Aorta (tissue), 5 donors: ENCODE measurements at regions not wholly inside any gene's neighbourhood (a gene's known extent, or its start where the extent isn't known, plus 50 kb on each side); places are given as distances from the start of the nearest gene placed in this dataset.

Source experiments
- ATAC-seq: fragments of 200-7000 bp; cut with Tn5 transposase; one replicate; pipeline ENCODE4 v1.9.1; 2022; ENCODE audit warnings: moderate library complexity; ENCODE audit not compliant: low FRiP score
- DNase-seq, 2 donors: peaks; one replicate each; pipeline ENCODE4 v3.0.0-alpha.2; 2020
- H3K27ac ChIP-seq, 2 donors: one replicate each; pipeline ENCODE4 v1.5.1; 2013; ENCODE audit warnings: low read length in 2 of 2, mild to moderate bottlenecking in 2 of 2, moderate library complexity in 2 of 2, control low read depth in 1 of 2, inconsistent platforms in 1 of 2, low read depth in 1 of 2
- H3K27me3 ChIP-seq, 2 donors: one replicate each; pipeline ENCODE4 v1.6.1; 2013; ENCODE audit warnings: control low read depth in 1 of 2, low read length in 1 of 2, mild to moderate bottlenecking in 1 of 2, moderate library complexity in 1 of 2; ENCODE audit not compliant: insufficient read depth in 2 of 2, control insufficient read depth in 1 of 2
- H3K36me3 ChIP-seq, 2 donors: one replicate each; pipeline ENCODE4 v1.6.1; 2013; ENCODE audit warnings: control low read depth in 1 of 2, low read length in 1 of 2, mild to moderate bottlenecking in 1 of 2; ENCODE audit not compliant: insufficient read depth in 2 of 2, control insufficient read depth in 1 of 2
- H3K4me1 ChIP-seq, 2 donors: one replicate each; pipeline ENCODE4 v1.6.1; 2013; ENCODE audit warnings: low read length in 2 of 2, control low read depth in 1 of 2, mild to moderate bottlenecking in 1 of 2, moderate library complexity in 1 of 2; ENCODE audit not compliant: insufficient read depth in 2 of 2, control insufficient read depth in 1 of 2
- H3K4me3 ChIP-seq, 2 donors: one replicate each; pipeline ENCODE4 v1.5.1; 2013; ENCODE audit warnings: low read length in 2 of 2, control low read depth in 1 of 2, mild to moderate bottlenecking in 1 of 2
- H3K9me3 ChIP-seq: one replicate; pipeline ENCODE4 v1.6.1; 2013; ENCODE audit warnings: mild to moderate bottlenecking, low read length; ENCODE audit not compliant: control insufficient read depth
- WGBS, 2 donors: extraction: QIAGEN DNeasy Blood & Tissue Kit; methylation state at CpG; one replicate each; pipeline ENCODE4 v1.1.7; 2013; 5-methylcytosine and 5-hydroxymethylcytosine counted together
- intact Hi-C, 2 donors: fragments of 100-400 bp; cut with DNase I; formaldehyde crosslinking; loops; one replicate each; pipeline versions ENCODE4 v1.14.2 to v1.15.0; 2022
- donor health status: healthy with polysubstance abuse.
- donor health status: Bipolar disorder and iron deficiency.
- donor health status: DM: no; HTN: no; CAD: no.
- donor health status: DM: no; HTN: no; CAD: no.
- donor health status: DM: yes; HTN: yes; CAD: no.

DNA sequence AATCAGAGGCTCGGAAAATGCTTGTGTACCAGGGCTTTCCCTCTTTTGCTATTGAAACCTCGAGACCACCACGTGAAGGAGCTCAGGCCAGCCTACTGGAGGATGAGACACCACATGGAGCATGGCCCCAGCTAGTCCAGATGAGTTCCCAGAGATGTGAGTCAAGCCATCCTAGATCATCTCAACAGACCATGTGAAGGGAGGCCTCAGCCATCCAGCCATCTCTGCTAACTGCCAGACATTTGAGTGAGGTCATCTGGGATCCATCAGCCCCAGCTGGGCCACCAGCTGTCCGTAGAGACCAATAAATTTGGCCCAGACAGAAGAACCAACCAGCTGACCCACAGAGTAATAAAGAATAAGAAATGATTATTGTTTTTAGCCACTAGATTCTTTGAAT lies 62.8 kb upstream of the PROK2 start:
- Histone ChIP-seq H3K9me3 (no peaks in the 10 kb centered on the region), H3K36me3 (no peaks in the 10 kb centered on the region), H3K4me3 (no peak overlapping the region), H3K27ac (no peak overlapping the region), H3K4me1 (no peaks in the 10 kb centered on the region), H3K27me3 (no peaks in the 10 kb centered on the region)
- ATAC-seq: no peak
- intact Hi-C loops: no loop called here
- WGBS, 2 donors: 68 to 69% methylated on average over 4 of the region's 4 CpGs
- no peak for DNase-seq

DNA sequence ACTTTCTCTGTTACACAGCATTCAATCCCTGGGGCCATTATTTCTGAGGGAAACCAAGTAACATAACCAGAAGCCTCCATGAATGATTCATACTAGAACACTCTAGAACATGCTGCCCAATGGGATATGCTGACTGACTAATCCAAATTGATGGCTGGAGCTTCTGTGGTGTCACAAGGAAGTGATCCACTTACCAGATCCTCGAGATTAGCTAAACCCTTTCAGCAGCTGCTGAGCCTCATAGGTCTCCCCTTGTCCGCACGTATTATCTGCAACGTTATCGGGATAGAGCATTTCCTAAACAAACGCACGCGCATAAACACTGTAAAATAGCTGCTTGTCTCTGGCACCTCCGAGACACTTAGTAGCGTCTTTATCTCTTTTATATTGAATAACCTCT lies 61.2 kb upstream of the PROK2 start:
- H3K27ac ChIP-seq: no peak overlapping the region
- WGBS, 2 donors: 87 to 89% methylated on average over 10 of the region's 10 CpGs
- H3K36me3 ChIP-seq: no peaks in the 10 kb centered on the region
- H3K27me3 ChIP-seq: no peaks in the 10 kb centered on the region
- no peaks in the 10 kb centered on the region for H3K9me3 ChIP-seq
- intact Hi-C loops: no loop called here
- H3K4me3 ChIP-seq: no peak overlapping the region
- H3K4me1 ChIP-seq: no peaks in the 10 kb centered on the region
- DNase-seq (no peak), ATAC-seq (no peak)

DNA sequence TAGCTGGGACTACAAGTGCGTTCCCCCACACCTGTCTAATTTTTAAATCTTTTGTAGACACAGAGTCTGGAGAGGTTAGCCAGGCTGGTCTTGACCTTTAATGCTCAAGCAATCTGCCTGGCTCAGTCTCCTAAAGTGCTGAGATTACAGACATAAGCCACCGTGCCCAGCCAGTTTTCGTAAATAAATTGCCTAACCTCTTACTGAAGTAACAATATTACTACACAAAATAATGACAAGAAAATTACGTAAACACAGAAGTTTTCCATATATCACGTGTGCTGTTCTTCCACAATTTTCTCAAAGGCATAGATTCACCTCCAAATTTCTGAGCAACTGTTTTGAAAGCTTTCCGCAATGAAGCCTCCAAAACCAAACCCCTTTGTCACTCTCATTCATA lies 58.1 kb upstream of the PROK2 start:
- ATAC-seq: no peak
- Histone ChIP-seq H3K27me3 (no peaks in the 10 kb centered on the region), H3K36me3 (no peaks in the 10 kb centered on the region), H3K4me1 (no peaks in the 10 kb centered on the region), H3K9me3 (no peaks in the 10 kb centered on the region), H3K4me3 (no peak overlapping the region), H3K27ac (no peak overlapping the region)
- intact Hi-C loops: no loop called here
- DNase-seq: no peak
- whole genome bisulfite sequencing, 2 donors: 82 to 85% methylated on average over 6 of the region's 6 CpGs

DNA sequence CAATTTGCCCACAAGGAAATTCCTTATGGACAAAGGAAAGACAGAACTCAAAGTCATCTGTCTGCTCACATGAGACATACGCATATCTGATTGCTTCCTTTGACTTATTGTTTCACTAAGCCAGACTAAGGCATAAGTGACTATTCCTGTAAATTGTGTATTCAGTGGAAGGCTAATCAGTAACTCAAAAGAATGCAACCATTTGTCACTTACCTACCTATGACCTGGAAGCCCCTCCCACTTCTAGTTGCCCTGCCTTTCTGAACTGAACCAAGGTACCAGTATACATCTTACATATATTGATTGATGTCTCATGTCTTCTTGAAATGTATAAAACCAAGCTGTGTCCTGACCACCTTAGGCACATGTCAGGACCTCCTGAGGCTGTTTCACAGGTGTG lies 53.5 kb upstream of the PROK2 start:
- Histone ChIP-seq H3K27me3 (no peaks in the 10 kb centered on the region), H3K9me3 (no peaks in the 10 kb centered on the region), H3K27ac (no peak overlapping the region), H3K4me3 (no peak overlapping the region), H3K36me3 (no peaks in the 10 kb centered on the region), H3K4me1 (no peaks in the 10 kb centered on the region)
- no peak for ATAC-seq
- 94 to 97% methylated on average over 1 of the region's 1 CpG for WGBS, 2 donors
- intact Hi-C loops: no loop called here
- no peak for DNase-seq
